Suprapubic skin (tissue), 3 donors: ENCODE measurements at regions not wholly inside any gene's neighbourhood (a gene's known extent, or its start where the extent isn't known, plus 50 kb on each side); places are given as distances from the start of the nearest gene placed in this dataset.

ENCODE experiments used
- CTCF ChIP-seq, 2 donors: fragments of 200-600 bp in 1 of 2; fragments of 450-650 bp in 1 of 2; sonication (generic) in 1 of 2; IDR thresholded peaks; one replicate each; pipeline ENCODE4 v1.5.1; 2016 to 2019; ENCODE audit warnings: antibody characterized with exemption in 2 of 2, mild to moderate bottlenecking in 1 of 2, moderate library complexity in 1 of 2
- POLR2A ChIP-seq, 2 donors: fragments of 450-650 bp; IDR thresholded peaks; one replicate each; pipeline ENCODE4 v1.6.1; 2017; ENCODE audit warnings: antibody characterized with exemption in 2 of 2, mild to moderate bottlenecking in 2 of 2, moderate library complexity in 2 of 2

- TF ChIP-seq CTCF (IDR thresholded peaks at IDR 0.05) (no peak), POLR2A (IDR thresholded peaks at IDR 0.05) (no peak)
Observed at GRCh38 chr5:164289526-164289925, 784.1 kb downstream of the MAT2B start.
